ENCODE measurements at regions not wholly inside any gene's neighbourhood (a gene's known extent, or its start where the extent isn't known, plus 50 kb on each side); places are given as distances from the start of the nearest gene placed in this dataset.

DNA sequence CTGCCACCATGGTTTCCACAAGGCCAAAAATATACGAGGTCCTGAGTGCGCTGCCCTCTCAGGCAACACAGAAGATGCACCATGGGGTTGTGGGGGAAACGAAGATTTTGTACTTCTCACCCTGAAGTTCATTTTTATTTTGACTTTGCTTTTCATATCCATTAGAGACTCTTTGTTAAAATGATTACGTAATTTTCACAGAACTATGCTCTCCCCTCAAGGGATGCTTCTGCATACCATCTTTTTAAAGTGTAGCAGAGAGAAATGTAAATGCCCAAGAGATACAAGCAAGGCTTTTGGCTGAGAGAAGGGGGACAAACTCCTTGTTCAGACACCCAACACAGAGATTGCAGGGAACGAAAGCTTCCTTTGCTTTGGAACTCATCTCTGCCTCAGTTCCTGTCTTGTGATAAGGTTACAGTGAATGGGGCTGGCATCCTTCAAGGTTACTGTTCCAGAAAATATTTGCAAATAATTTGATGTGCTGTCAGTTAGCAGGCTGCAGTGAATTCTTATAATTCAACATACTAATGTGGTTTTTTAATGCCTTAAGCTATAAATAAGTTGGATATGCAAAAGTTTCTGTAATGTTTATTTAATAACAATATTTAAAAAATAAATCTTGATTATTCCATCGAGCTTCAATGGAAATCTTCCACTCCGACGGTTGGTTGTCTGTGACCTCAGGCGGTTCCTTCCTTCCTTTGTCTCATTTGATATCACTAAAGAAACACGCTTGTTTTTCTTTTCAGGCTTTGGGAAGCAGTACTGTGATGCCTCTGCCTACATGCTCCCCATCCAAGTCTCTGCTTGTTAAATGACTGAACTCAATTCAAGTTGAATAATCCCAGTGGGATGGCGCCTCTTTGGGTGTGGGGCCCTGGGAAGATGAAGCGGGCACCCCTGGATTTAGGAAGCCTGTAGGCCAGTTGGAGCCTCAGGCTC is 209.3 kb upstream of the CTBP2 start:
- TF ChIP-seq, protein P1, sequence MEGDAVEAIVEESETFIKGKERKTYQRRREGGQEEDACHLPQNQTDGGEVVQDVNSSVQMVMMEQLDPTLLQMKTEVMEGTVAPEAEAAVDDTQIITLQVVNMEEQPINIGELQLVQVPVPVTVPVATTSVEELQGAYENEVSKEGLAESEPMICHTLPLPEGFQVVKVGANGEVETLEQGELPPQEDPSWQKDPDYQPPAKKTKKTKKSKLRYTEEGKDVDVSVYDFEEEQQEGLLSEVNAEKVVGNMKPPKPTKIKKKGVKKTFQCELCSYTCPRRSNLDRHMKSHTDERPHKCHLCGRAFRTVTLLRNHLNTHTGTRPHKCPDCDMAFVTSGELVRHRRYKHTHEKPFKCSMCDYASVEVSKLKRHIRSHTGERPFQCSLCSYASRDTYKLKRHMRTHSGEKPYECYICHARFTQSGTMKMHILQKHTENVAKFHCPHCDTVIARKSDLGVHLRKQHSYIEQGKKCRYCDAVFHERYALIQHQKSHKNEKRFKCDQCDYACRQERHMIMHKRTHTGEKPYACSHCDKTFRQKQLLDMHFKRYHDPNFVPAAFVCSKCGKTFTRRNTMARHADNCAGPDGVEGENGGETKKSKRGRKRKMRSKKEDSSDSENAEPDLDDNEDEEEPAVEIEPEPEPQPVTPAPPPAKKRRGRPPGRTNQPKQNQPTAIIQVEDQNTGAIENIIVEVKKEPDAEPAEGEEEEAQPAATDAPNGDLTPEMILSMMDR (IDR thresholded peaks at IDR 0.05): no peak
- peaks cover 16% of the 10 kb centered on the region for H3K9me3 Mint-ChIP-seq (ENCODE audit: low read depth)
- peaks cover 5% of the 10 kb centered on the region for H3K36me3 Mint-ChIP-seq (ENCODE audit: low read depth)
- no peak overlapping the region for H3K27ac Mint-ChIP-seq (ENCODE audit: unreplicated experiment)
- no peaks in the 10 kb centered on the region for H3K4me1 Mint-ChIP-seq (ENCODE audit: low read depth)
- no peak overlapping the region for H3K4me3 Mint-ChIP-seq (ENCODE audit: unreplicated experiment)
- no peak for DNase-seq (ENCODE audit: low spot score)
- H3K27me3 Mint-ChIP-seq (ENCODE audit: low read depth): peaks cover 3% of the 10 kb centered on the region

DNA sequence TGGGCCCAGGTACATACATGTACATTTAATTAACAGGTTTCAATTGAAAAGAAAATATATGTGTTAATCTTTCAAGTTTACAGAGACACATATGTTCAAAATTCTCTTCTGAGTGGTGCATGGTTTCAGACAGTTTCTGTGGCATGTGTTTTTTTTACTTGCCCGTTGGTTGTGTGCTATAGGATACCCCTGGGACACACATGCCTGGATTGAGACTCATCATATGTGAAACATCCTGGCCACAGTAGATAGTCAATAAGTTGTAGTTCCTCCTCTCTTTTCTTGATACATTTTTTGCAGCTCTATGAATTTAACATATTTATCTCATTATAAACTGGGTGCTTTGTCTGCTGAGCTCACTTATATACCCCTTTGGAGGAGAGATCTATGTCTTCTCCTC is 207.8 kb upstream of the CTBP2 start:
- Mint-ChIP-seq H3K36me3 (ENCODE audit: low read depth) (peaks cover 5% of the 10 kb centered on the region), H3K4me3 (ENCODE audit: unreplicated experiment) (no peak overlapping the region), H3K4me1 (ENCODE audit: low read depth) (no peaks in the 10 kb centered on the region), H3K27me3 (ENCODE audit: low read depth) (peaks cover 3% of the 10 kb centered on the region), H3K9me3 (ENCODE audit: low read depth) (peaks cover 19% of the 10 kb centered on the region), H3K27ac (ENCODE audit: unreplicated experiment) (no peak overlapping the region)
- TF ChIP-seq, protein P1 (IDR thresholded peaks at IDR 0.05): no peak
- DNase-seq (ENCODE audit: low spot score): no peak

DNA sequence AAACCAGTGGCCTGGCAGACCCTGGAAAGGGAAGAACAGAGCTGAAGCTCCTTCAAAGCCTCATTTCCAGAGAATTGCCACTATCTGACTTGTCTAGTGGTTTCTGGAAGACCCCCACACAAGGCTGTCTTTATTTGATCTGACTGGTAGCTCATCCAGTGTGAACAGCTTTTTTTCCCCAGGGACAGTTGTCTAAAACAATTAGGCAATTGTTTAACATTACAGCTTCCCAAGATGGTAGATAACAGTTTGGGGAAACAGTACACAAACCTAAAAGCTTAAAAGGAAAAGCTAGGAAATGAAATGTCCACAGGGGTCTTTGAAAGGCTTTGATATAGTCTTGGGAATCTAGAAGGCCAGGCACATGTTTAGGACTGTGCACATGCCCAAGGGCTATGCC is 203.4 kb upstream of the CTBP2 start:
- H3K4me3 Mint-ChIP-seq (ENCODE audit: unreplicated experiment): no peak overlapping the region
- H3K27me3 Mint-ChIP-seq (ENCODE audit: low read depth): peaks cover 8% of the 10 kb centered on the region
- H3K27ac Mint-ChIP-seq (ENCODE audit: unreplicated experiment): no peak overlapping the region
- TF ChIP-seq, protein P1 (IDR thresholded peaks at IDR 0.05): no peak
- H3K9me3 Mint-ChIP-seq (ENCODE audit: low read depth): peaks cover 24% of the 10 kb centered on the region
- H3K4me1 Mint-ChIP-seq (ENCODE audit: low read depth): no peaks in the 10 kb centered on the region
- no peak for DNase-seq (ENCODE audit: low spot score)
- peaks cover 5% of the 10 kb centered on the region for H3K36me3 Mint-ChIP-seq (ENCODE audit: low read depth)

DNA sequence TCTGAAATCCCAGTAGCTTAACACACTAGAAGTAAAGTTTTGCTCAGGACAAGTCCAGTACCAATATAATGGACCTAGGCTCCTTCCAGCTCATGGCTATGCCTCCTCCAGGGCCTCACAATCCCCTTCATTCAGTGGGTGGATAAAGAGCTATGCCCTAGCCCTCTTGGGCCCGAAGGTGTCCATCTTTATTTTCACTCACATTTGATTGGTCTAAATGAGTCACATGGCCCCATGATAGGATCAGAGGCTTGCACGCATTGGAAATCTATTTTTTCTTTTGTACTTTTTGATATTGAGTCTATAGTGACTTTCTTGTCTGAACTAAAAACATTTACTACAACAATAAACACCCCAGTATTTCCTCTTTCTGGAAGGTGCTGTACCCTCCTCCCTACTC is 202.6 kb upstream of the CTBP2 start:
- DNase-seq (ENCODE audit: low spot score): no peak
- Mint-ChIP-seq H3K36me3 (ENCODE audit: low read depth) (peaks cover 5% of the 10 kb centered on the region), H3K27me3 (ENCODE audit: low read depth) (peaks cover 9% of the 10 kb centered on the region), H3K4me1 (ENCODE audit: low read depth) (no peaks in the 10 kb centered on the region), H3K4me3 (ENCODE audit: unreplicated experiment) (no peak overlapping the region), H3K27ac (ENCODE audit: unreplicated experiment) (no peak overlapping the region), H3K9me3 (ENCODE audit: low read depth) (peaks cover 26% of the 10 kb centered on the region)
- TF ChIP-seq, protein P1 (IDR thresholded peaks at IDR 0.05): no peak

DNA sequence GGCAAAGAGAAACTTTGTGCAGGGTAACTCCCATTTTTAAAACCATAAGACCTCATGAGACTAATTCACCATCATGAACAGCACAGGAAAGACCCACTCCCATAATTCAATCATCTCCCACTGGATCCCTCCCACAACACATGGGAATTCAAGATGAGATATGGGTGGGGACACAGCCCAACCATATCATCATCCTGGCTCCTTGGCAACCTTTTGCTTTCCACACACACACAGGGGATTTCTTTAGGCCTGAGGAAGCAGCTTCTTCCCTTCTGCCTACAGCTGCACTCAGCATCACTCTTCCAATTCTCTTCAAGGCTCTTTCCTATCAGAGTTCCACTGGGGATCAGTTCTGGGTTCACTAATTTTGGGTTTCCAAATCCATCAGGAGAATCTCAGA is 199.0 kb upstream of the CTBP2 start:
- Mint-ChIP-seq H3K36me3 (ENCODE audit: low read depth) (no peaks in the 10 kb centered on the region), H3K4me1 (ENCODE audit: low read depth) (no peaks in the 10 kb centered on the region), H3K27me3 (ENCODE audit: low read depth) (peaks cover 9% of the 10 kb centered on the region), H3K9me3 (ENCODE audit: low read depth) (peaks cover 9% of the 10 kb centered on the region), H3K4me3 (ENCODE audit: unreplicated experiment) (no peak overlapping the region), H3K27ac (ENCODE audit: unreplicated experiment) (no peak overlapping the region)
- TF ChIP-seq, protein P1 (IDR thresholded peaks at IDR 0.05): no peak
- DNase-seq (ENCODE audit: low spot score): no peak
